Tibial artery (tissue), 4 donors: ENCODE measurements at regions not wholly inside any gene's neighbourhood (a gene's known extent, or its start where the extent isn't known, plus 50 kb on each side); places are given as distances from the start of the nearest gene placed in this dataset.

Experiments
- DNase-seq, 2 donors: peaks; one replicate each; pipeline ENCODE4 v3.0.0-alpha.2; 2019
- H3K27ac ChIP-seq, 2 donors: fragments of 200-600 bp; sonication (generic) in 1 of 2; 1 replicate in 1 of 2; 2 replicates in 1 of 2; pipeline ENCODE4 v1.5.1; 2018 to 2019; ENCODE audit warnings: mild to moderate bottlenecking in 1 of 2
- H3K27me3 ChIP-seq, 2 donors: fragments of 200-600 bp; sonication (generic) in 1 of 2; one replicate each; pipeline versions ENCODE4 v1.5.1 to v1.6.0; 2016 to 2019
- H3K36me3 ChIP-seq, 3 donors: fragments of 200-600 bp; sonication (generic) in 2 of 3; one replicate each; pipeline ENCODE4 v1.5.1; 2016 to 2019; ENCODE audit warnings: mild to moderate bottlenecking in 2 of 3
- H3K4me1 ChIP-seq, 4 donors: fragments of 200-600 bp; sonication (generic) in 2 of 4; 1 replicate in 3 of 4; 2 replicates in 1 of 4; pipeline ENCODE4 v1.5.1; 2016 to 2019
- H3K4me3 ChIP-seq, 2 donors: fragments of 200-600 bp; sonication (generic) in 1 of 2; 1 replicate in 1 of 2; 2 replicates in 1 of 2; pipeline ENCODE4 v1.5.1; 2018 to 2019; ENCODE audit warnings: mild to moderate bottlenecking in 2 of 2
- H3K9me3 ChIP-seq, 3 donors: fragments of 200-600 bp; sonication (generic) in 1 of 3; one replicate each; pipeline ENCODE4 v1.5.1; 2016 to 2019
- CTCF ChIP-seq, 2 experiments: fragments of 200-600 bp in 1 of 2; fragments of 450-650 bp in 1 of 2; IDR thresholded peaks; one replicate each; pipeline ENCODE4 v1.5.1; 2017 to 2019; ENCODE audit warnings: antibody characterized with exemption in 2 of 2, mild to moderate bottlenecking in 1 of 2, moderate library complexity in 1 of 2
- intact Hi-C: fragments of 100-400 bp; cut with DNase I; formaldehyde crosslinking; loops from one replicate; pipeline ENCODE4 v1.15.0; 2023; ENCODE audit warnings: low total_unique reads

GRCh38 chr2:239455436-239456203 lies 54.8 kb upstream of the HDAC4 start:
- H3K27me3 ChIP-seq, result peaks cover 0 to 3% of the 10 kb centered on the region in 2 donors
- peaks cover 0 to 15% (median 0%) of the 10 kb centered on the region in 3 donors for H3K9me3 ChIP-seq
- H3K36me3 ChIP-seq, result no peaks in the 10 kb centered on the region
- no peak overlapping the region for H3K4me3 ChIP-seq
- no peak for TF ChIP-seq CTCF (IDR thresholded peaks at IDR 0.05)
- DNase-seq, result peak in 1 of 2 donors; percentile 42
- intact Hi-C loops, result no loop called here
- H3K4me1 ChIP-seq, result no peaks in the 10 kb centered on the region
- H3K27ac ChIP-seq, result no peak overlapping the region

DNA sequence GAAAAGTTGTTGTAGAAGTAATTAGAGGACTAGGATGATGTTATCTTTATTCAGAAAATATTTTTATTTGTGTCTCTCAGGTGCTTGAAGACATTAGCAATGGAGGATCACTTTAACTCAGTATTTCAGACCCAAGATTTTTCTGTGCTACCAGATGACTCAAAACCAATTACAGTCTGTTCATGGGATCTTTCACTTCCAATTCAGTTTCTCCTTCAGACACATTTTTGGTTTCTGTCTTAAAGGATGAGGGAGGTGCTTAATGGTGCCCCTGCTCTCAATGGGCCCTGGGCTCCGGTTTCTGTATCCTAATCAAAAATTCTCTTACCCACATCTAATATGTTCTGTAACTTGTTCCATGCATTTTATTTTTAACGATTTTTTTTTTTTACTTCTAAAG lies 53.7 kb upstream of the HDAC4 start:
- DNase-seq, result no peak

More for the DNA sequence above, 53.7 kb upstream of the HDAC4 start:
- Histone ChIP-seq H3K9me3 (peaks cover 0 to 15% (median 0%) of the 10 kb centered on the region in 3 donors), H3K4me3 (no peak overlapping the region), H3K27me3 (peaks cover 0 to 3% of the 10 kb centered on the region in 2 donors), H3K27ac (no peak overlapping the region), H3K36me3 (no peaks in the 10 kb centered on the region), H3K4me1 (no peaks in the 10 kb centered on the region)
- intact Hi-C loops, result no loop called here
- TF ChIP-seq CTCF (IDR thresholded peaks at IDR 0.05), result no peak
